ENCODE measurements at regions not wholly inside any gene's neighbourhood (a gene's known extent, or its start where the extent isn't known, plus 50 kb on each side); places are given as distances from the start of the nearest gene placed in this dataset.

- TF ChIP-seq CTCF (conservative IDR thresholded peaks at IDR 0.05) (no peak), ZFX (IDR thresholded peaks at IDR 0.05) (no peak)
These were observed 176.6 kb upstream of the KLHL29 start for GRCh38 chr2:23208339-23208738.

All from C4-2B (cell line).